DMS153 treated with DMSO at 0.1 percent for 48 hours (cell line): ENCODE measurements at regions not wholly inside any gene's neighbourhood (a gene's known extent, or its start where the extent isn't known, plus 50 kb on each side); places are given as distances from the start of the nearest gene placed in this dataset.

ENCODE experiments used
- DNase-seq: peaks from one replicate; lab custom pipeline; 2025; ENCODE audit not compliant: unreplicated experiment; lab: John Stamatoyannopoulos, UW

DNA sequence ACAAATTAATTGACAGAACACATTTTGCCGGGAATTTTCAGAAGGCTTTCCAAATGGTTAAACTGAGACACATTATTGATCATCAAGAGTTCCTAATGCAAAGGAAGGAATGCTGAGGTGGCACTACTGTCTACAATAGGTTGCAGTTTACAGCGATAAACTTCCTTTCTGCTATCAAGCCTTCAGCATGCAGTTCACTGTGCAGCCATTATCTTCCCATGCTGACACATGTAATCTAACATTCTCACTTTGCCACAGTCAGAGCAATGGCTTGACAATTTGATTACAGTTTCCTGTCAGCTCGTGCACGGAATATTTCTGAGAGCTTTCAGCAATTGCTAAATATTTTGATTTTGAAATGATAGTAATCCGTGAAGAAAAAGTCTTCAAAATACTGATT lies 166.9 kb upstream of the PRMT6 start:
- DNase-seq, result no peak

DNA sequence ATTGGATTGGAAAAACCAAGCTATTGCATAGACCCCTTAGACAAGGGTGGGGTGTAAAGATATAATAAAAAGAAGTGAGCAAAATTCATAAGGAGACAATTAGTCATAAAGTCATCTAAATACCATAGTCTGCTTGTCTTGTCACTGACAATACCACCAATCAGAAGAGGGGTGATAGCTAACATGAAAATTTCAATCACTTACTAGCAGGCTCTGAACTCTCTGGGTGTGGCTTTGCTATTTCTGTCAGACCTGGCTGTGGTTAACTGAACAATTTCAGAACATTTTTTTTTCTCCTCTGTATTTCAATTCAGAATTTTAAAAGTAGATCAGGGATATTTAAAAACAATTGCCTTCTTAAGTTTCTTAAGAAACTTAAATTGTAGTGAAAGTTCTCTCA lies 158.5 kb upstream of the PRMT6 start:
- DNase-seq, result no peak

- no peak for DNase-seq
These were observed 156.8 kb upstream of the PRMT6 start for GRCh38 chr1:106899644-106900043.

GRCh38 chr1:106907795-106908194 lies 148.7 kb upstream of the PRMT6 start:
- DNase-seq, result no peak

GRCh38 chr1:106908689-106909088 lies 147.8 kb upstream of the PRMT6 start:
- no peak for DNase-seq

DNA sequence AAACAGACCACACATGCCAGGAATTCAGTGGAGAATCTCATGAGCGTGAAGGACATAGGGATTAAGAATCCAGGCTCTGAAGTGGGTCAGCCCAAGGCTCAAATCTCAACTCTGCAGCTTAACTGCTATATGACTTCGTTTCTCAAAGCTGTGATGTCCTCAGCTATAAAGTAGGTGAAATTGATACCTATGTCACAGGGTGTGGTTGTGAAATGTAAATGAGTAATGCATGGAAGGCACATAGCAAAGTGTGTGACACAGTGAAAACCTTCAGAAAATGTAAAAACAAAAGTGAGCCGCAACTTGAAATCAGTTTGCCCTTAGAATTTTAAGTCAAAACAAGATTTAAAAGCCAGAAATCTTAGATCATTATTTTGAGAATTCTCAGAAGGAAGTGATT lies 145.7 kb upstream of the PRMT6 start:
- no peak for DNase-seq

DNA sequence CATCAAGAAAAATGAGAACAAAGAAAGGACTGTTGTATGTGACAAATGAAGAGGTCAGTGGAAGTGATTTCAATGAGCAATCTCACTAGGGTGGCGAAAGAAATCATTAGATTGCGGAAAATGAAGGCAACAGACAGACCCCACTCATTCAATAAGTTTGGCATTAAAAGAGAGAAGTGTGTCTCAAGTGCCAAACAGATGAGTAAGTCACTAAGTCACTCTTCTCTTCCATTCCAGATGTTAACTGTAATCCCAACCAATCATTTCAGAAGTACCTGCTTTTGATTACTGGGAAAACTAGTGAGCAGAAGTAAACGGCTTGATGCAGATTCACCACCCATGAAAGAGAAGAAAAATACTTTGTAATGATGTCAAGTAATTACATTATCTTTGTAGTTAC lies 144.3 kb upstream of the PRMT6 start:
- DNase-seq, result no peak

- no peak for DNase-seq
These were observed 135.3 kb upstream of the PRMT6 start for GRCh38 chr1:106921186-106921585.

GRCh38 chr1:106924360-106924759 lies 132.1 kb upstream of the PRMT6 start:
- DNase-seq, result no peak

DNA sequence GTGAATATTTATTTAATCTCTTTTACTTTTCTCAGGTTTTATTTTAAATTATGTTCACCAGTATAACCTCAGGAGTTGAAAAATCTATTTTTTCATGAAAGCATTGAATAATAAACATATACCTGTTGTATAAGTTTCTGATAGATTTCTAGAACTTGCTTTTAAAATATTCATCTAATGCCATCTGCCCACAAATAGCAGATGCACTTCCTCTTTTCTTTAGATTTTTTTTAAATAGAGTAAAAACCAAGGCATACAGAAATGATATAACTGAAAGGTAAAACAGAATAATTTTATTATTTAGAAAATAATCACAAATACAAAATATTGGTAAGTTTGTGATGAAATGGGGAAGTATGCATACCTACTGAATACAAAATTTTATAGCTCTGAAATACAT lies 130.7 kb upstream of the PRMT6 start:
- no peak for DNase-seq

GRCh38 chr1:106926803-106927582 lies 129.5 kb upstream of the PRMT6 start:
- DNase-seq, result no peak

- DNase-seq, result no peak
These were observed 119.4 kb upstream of the PRMT6 start for GRCh38 chr1:106937104-106937503.

GRCh38 chr1:106944721-106945120 lies 111.8 kb upstream of the PRMT6 start:
- DNase-seq, result no peak

GRCh38 chr1:106952776-106953175 lies 103.7 kb upstream of the PRMT6 start:
- no peak for DNase-seq

GRCh38 chr1:106954661-106955229 lies 101.7 kb upstream of the PRMT6 start:
- no peak for DNase-seq

- DNase-seq, result no peak
These were observed 99.8 kb upstream of the PRMT6 start for GRCh38 chr1:106956721-106957120.

DNA sequence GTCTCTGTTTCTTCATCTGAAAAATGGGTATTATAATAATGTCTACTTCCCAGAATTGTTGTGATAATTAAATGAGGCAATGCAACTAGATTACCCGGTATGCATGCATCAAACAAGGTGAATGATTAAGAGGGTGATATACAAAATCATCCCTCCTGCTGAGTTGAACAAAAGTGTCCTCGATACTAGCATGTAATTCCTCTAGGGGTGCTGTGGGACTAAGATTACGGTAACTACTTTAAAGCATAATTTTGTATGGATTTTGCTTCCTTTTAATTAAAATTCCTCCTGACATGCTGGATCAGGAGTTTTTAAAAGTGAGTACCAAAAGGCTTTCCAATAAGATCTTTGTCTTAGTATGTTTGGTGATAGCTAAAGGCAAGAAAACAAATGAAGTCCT lies 98.7 kb upstream of the PRMT6 start:
- DNase-seq, result no peak

GRCh38 chr1:106960412-106960811 lies 96.1 kb upstream of the PRMT6 start:
- DNase-seq, result no peak

DNA sequence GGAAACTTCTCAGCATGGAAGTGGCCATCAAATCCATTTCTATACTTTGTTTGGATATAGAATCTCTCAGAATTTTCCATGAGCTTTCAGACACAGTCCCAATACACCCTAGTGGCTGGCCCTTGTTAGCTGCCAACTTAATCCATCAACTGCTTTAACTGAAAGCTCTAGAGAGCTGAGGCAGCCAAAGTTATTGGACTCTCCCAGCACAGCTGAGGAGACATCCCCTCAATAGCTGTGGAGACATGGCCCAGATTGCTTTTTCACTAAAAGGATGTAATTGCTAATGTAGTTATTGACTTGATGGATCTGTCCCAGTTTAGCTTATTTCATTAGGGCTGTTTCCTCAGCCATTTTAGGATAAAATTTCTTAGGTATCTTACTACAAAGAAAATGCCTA lies 94.8 kb upstream of the PRMT6 start:
- DNase-seq, result no peak

DNA sequence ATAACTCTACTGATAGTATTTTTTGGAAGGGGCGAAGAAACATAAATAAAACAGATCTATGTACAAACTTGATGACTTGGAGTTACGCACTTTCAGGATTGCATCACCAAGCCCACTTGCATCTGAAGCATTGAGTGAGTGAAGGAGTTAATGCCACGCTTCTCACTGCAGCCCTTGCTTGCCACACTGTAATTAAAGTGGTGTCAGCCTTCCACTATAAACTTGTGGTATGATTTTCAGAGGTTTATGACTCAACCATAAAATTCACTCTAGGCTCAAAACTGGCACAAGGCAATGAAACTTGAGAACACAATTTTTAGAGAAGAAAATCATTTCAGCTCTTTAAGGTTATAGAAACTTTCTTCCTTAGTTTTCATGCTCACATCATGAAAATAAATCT lies 93.9 kb upstream of the PRMT6 start:
- DNase-seq, result no peak

DNA sequence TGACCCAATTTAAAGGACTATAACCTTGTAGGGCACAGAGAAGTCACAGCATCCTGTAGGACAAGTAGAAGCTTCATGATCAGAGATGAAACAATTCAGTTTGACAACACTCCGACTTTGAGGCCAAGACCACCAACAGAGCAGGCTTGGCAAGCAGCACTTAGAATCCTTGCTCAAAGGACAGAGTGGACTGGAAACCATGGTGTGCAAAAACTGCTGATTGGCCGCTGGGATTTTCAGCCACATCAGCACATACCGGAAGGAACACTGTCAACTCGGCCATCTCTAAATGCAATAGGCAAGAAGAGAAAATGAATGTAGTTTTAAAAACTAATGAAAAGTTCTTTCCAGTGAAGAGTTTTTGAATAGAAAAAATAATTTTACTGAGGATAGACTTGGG lies 92.0 kb upstream of the PRMT6 start:
- DNase-seq, result no peak

- no peak for DNase-seq
These were observed 87.8 kb upstream of the PRMT6 start for GRCh38 chr1:106968644-106969043.

- no peak for DNase-seq
These were observed 86.7 kb upstream of the PRMT6 start for GRCh38 chr1:106969731-106970130.
